GM12878 (cell line): ENCODE measurements at regions not wholly inside any gene's neighbourhood (a gene's known extent, or its start where the extent isn't known, plus 50 kb on each side); places are given as distances from the start of the nearest gene placed in this dataset.

ENCODE experiments used
- CEBPB ChIP-seq, 2 experiments: fragments of 150-350 bp in 1 of 2; IDR thresholded peaks; 2 replicates each; pipeline ENCODE4 v1.6.1; 2012 to 2014; ENCODE audit warnings: low read depth in 2 of 2, low read length in 2 of 2, borderline replicate concordance in 1 of 2, inconsistent platforms in 1 of 2
- CHD4 ChIP-seq: fragments of 200-600 bp; sonication (generic); IDR thresholded peaks from 2 replicates; pipeline ENCODE4 v1.6.1; 2016; ENCODE audit warnings: mild to moderate bottlenecking
- EZH2 ChIP-seq: IDR thresholded peaks from 2 replicates; pipeline ENCODE4 v1.6.1; 2012; ENCODE audit warnings: low read depth, mild to moderate bottlenecking, control low read depth, inconsistent platforms, low read length, borderline replicate concordance; ENCODE audit not compliant: control insufficient read depth
- FOXM1 ChIP-seq: IDR thresholded peaks from 2 replicates; pipeline ENCODE4 v1.6.1; 2012; ENCODE audit warnings: low read depth, mild to moderate bottlenecking, inconsistent platforms, low read length, moderate library complexity
- NFYA ChIP-seq: IDR thresholded peaks from 2 replicates; pipeline ENCODE4 v1.6.1; 2011; ENCODE audit warnings: low read depth, mild to moderate bottlenecking, low read length, improper control_type of control experiment, borderline replicate concordance
- POLR2A ChIP-seq: IDR thresholded peaks from 2 replicates; pipeline ENCODE4 v1.6.1; 2011; ENCODE audit warnings: low read depth, mild to moderate bottlenecking, low read length
- RAD21 ChIP-seq: IDR thresholded peaks from 2 replicates; pipeline ENCODE4 v1.6.1; 2011; ENCODE audit warnings: mild to moderate bottlenecking, low read depth, low read length, moderate library complexity; ENCODE audit not compliant: insufficient read depth
- RBBP5 ChIP-seq: fragments of 200-600 bp; sonication (generic); conservative IDR thresholded peaks from 2 replicates; pipeline ENCODE4 v1.6.1; 2016
- SUZ12 ChIP-seq: fragments of 200-600 bp; sonication (generic); IDR thresholded peaks from one replicate; pipeline ENCODE4 v1.6.1; 2018; ENCODE audit warnings: antibody characterized with exemption, mild to moderate bottlenecking; ENCODE audit not compliant: unreplicated experiment

GRCh38 chr11:27191639-27192038 is 151.0 kb downstream of the BBOX1 start:
- TF ChIP-seq NFYA: no peak
- no peak for TF ChIP-seq RBBP5
- TF ChIP-seq SUZ12: no peak
- no peak for TF ChIP-seq POLR2A
- TF ChIP-seq EZH2: no peak
- no peak for TF ChIP-seq RAD21
- TF ChIP-seq CHD4: no peak
- TF ChIP-seq FOXM1: no peak
- TF ChIP-seq CEBPB (IDR thresholded peaks at IDR 0.05; ENCODE audit: borderline replicate concordance in 1 of 2, low read depth in 2 of 2, low read length in 2 of 2): no peak
